KMS-11 (cell line): ENCODE measurements at regions not wholly inside any gene's neighbourhood (a gene's known extent, or its start where the extent isn't known, plus 50 kb on each side); places are given as distances from the start of the nearest gene placed in this dataset.

Experiments used
- H2AFZ ChIP-seq: fragments of 200-600 bp; sonication (generic); 2 replicates; pipeline ENCODE4 v1.6.1; 2016; ENCODE audit warnings: antibody characterized with exemption, mixed run types, low read depth
- H3K27ac ChIP-seq: fragments of 200-600 bp; sonication (generic); 2 replicates; pipeline ENCODE4 v1.6.1; 2016; ENCODE audit warnings: mild to moderate bottlenecking, mixed run types
- H3K27me3 ChIP-seq: fragments of 200-600 bp; sonication (generic); 2 replicates; pipeline ENCODE4 v1.6.1; 2017; ENCODE audit warnings: mild to moderate bottlenecking, low read depth, mixed run types, moderate library complexity; ENCODE audit not compliant: insufficient read depth
- H3K36me3 ChIP-seq: fragments of 200-600 bp; sonication (generic); 2 replicates; pipeline ENCODE4 v1.6.1; 2017; ENCODE audit warnings: mild to moderate bottlenecking, mixed run types; ENCODE audit not compliant: insufficient read depth
- H3K4me1 ChIP-seq: fragments of 200-600 bp; sonication (generic); 2 replicates; pipeline ENCODE4 v1.6.1; 2016; ENCODE audit warnings: mild to moderate bottlenecking, low read depth, mixed run types; ENCODE audit not compliant: poor library complexity, severe bottlenecking
- H3K4me2 ChIP-seq: fragments of 200-600 bp; sonication (generic); 2 replicates; pipeline ENCODE4 v1.7.0; 2016; ENCODE audit warnings: mild to moderate bottlenecking, mixed run types
- H3K4me3 ChIP-seq: fragments of 200-600 bp; sonication (generic); IDR thresholded peaks from 2 replicates; pipeline ENCODE4 v1.6.1; 2017; ENCODE audit warnings: low read depth, low read length, mixed read lengths; ENCODE audit not compliant: insufficient read depth
- H3K79me2 ChIP-seq: fragments of 200-600 bp; sonication (generic); 2 replicates; pipeline ENCODE4 v1.6.1; 2016; ENCODE audit warnings: low read depth, mixed run types; ENCODE audit not compliant: insufficient read depth
- H3K9ac ChIP-seq: fragments of 200-600 bp; sonication (generic); 2 replicates; pipeline ENCODE4 v1.6.1; 2016; ENCODE audit warnings: mild to moderate bottlenecking, mixed run types
- H4K20me1 ChIP-seq: fragments of 200-600 bp; sonication (generic); 2 replicates; pipeline ENCODE4 v1.6.1; 2016; ENCODE audit warnings: mild to moderate bottlenecking, mixed run types; ENCODE audit not compliant: insufficient read depth
- TF ChIP-seq, protein P1 (sequence below): fragments of 200-600 bp; sonication (generic); conservative IDR thresholded peaks from 2 replicates; pipeline ENCODE4 v1.6.1; 2017; ENCODE audit warnings: low read depth, mild to moderate bottlenecking, antibody characterized with exemption, low read length, moderate library complexity, mixed read lengths

DNA sequence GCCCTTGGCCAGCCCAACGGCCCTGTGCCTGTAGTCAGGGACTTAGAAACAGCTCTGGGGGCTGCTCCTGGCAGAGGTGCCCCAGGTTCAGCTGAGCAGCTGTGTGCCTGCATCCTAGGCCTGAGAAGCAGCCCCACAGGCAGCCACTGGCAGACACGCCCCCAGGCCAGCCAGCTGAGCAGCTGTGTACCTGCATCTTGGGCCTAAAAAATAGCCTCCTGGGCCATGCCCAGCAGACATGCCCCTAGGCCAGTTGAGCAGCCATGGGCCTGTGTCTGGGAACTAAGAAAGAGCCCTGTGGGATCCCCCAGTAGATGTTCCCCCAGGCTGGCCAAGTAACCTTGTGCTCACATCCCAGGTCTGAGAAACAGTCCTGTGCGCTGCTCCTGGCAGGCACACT, 64.0 kb downstream of the TBR1 start:
- H4K20me1 ChIP-seq, result no peaks in the 10 kb centered on the region
- H3K27ac ChIP-seq, result no peak overlapping the region
- H3K4me1 ChIP-seq, result no peaks in the 10 kb centered on the region
- H3K4me2 ChIP-seq, result no peak overlapping the region
- no peaks in the 10 kb centered on the region for H3K27me3 ChIP-seq
- H3K4me3 ChIP-seq, result no peak overlapping the region
- no peaks in the 10 kb centered on the region for H3K36me3 ChIP-seq
- H2AFZ ChIP-seq, result no peak overlapping the region
- TF ChIP-seq, protein P1, sequence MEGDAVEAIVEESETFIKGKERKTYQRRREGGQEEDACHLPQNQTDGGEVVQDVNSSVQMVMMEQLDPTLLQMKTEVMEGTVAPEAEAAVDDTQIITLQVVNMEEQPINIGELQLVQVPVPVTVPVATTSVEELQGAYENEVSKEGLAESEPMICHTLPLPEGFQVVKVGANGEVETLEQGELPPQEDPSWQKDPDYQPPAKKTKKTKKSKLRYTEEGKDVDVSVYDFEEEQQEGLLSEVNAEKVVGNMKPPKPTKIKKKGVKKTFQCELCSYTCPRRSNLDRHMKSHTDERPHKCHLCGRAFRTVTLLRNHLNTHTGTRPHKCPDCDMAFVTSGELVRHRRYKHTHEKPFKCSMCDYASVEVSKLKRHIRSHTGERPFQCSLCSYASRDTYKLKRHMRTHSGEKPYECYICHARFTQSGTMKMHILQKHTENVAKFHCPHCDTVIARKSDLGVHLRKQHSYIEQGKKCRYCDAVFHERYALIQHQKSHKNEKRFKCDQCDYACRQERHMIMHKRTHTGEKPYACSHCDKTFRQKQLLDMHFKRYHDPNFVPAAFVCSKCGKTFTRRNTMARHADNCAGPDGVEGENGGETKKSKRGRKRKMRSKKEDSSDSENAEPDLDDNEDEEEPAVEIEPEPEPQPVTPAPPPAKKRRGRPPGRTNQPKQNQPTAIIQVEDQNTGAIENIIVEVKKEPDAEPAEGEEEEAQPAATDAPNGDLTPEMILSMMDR, result no peak
- H3K9ac ChIP-seq, result no peak overlapping the region
- no peaks in the 10 kb centered on the region for H3K79me2 ChIP-seq

DNA sequence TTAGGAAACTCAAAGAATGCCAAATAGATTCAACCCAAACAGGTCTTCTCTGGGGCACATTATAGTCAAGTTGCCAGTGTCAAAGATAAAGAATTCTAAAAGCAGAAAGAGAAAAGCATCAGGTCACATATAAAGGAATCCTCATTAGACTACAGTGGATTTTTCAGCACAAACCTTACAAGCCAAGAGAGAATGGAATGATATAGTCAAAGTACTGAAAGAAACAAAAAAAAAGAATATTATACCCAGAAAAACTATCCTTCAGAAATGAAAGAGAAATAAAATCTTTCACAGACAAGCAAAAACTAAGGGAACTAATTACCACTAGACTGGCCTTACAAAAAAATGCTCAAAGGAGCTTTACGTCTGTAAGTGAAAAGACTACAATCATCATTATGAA, 65.5 kb downstream of the TBR1 start:
- no peak overlapping the region for H3K4me2 ChIP-seq
- H4K20me1 ChIP-seq, result no peaks in the 10 kb centered on the region
- H3K27ac ChIP-seq, result no peak overlapping the region
- TF ChIP-seq, protein P1, result no peak
- no peak overlapping the region for H2AFZ ChIP-seq
- H3K4me3 ChIP-seq, result no peak overlapping the region
- H3K27me3 ChIP-seq, result no peaks in the 10 kb centered on the region
- H3K9ac ChIP-seq, result no peak overlapping the region
- no peaks in the 10 kb centered on the region for H3K79me2 ChIP-seq
- no peaks in the 10 kb centered on the region for H3K36me3 ChIP-seq
- no peaks in the 10 kb centered on the region for H3K4me1 ChIP-seq

DNA sequence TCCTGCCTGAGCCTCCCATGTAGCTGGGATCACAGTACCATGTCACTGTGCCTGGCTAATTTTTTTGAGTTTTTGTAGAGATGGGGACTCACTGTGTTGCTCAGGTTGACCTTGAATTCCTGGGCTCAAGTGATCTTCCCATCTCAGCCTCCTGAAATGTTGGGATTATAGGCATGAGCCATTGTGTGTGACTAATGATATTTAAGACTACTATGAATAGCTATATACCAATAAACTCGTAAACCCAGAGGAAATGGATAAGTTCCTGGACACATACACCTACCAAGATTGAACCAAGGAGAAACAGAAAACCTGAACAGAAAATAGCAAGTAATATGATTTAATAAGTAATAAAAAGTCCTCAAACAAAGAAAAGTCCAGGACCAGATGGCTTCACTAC, 68.0 kb downstream of the TBR1 start:
- Histone ChIP-seq H3K4me2 (no peak overlapping the region), H3K36me3 (no peaks in the 10 kb centered on the region), H3K79me2 (no peaks in the 10 kb centered on the region), H4K20me1 (no peaks in the 10 kb centered on the region), H3K4me3 (no peak overlapping the region), H3K27ac (no peak overlapping the region), H3K4me1 (no peaks in the 10 kb centered on the region), H3K9ac (no peak overlapping the region), H2AFZ (no peak overlapping the region), H3K27me3 (no peaks in the 10 kb centered on the region)
- TF ChIP-seq, protein P1, result no peak

DNA sequence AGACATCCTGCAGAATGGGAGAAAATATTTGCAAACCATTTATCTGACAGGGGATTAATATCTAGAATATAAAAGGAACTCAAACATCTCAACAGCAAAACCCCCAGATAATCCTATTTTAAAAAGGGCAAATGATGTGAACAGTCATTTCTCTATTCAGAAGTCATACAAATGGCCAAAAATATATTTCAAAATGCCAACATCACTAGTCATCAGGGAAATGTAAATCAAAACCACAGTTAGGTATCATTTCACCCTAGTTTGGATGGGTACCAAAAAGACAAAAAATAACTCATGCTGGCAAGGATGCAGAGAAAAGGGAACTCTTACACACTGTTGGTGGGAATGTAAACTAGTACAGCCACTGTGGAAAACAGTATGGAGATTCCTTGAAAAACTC, 70.0 kb downstream of the TBR1 start:
- Histone ChIP-seq H4K20me1 (no peaks in the 10 kb centered on the region), H3K4me2 (no peak overlapping the region), H3K27ac (no peak overlapping the region), H2AFZ (no peak overlapping the region), H3K79me2 (no peaks in the 10 kb centered on the region), H3K4me3 (no peak overlapping the region), H3K27me3 (no peaks in the 10 kb centered on the region), H3K4me1 (no peaks in the 10 kb centered on the region), H3K36me3 (no peaks in the 10 kb centered on the region), H3K9ac (no peak overlapping the region)
- TF ChIP-seq, protein P1, result no peak
